Colonic mucosa (tissue), 4 donors: ENCODE measurements at regions not wholly inside any gene's neighbourhood (a gene's known extent, or its start where the extent isn't known, plus 50 kb on each side); places are given as distances from the start of the nearest gene placed in this dataset.

Source experiments
- DNase-seq: peaks from one replicate; pipeline ENCODE4 v3.0.0-alpha.2; 2020
- H3K27ac ChIP-seq: fragments of 200-600 bp; one replicate; pipeline ENCODE4 v1.8.0; 2021
- H3K27me3 ChIP-seq: fragments of 200-600 bp; one replicate; pipeline ENCODE4 v1.8.0; 2021
- H3K36me3 ChIP-seq: fragments of 200-600 bp; one replicate; pipeline ENCODE4 v1.8.0; 2021
- H3K4me1 ChIP-seq: fragments of 200-600 bp; one replicate; pipeline ENCODE4 v1.8.0; 2021; ENCODE audit warnings: mild to moderate bottlenecking
- H3K4me3 ChIP-seq: fragments of 200-600 bp; one replicate; pipeline ENCODE4 v1.8.0; 2021
- H3K9ac ChIP-seq, 2 donors: one replicate each; pipeline ENCODE4 v1.7.0; 2013; ENCODE audit warnings: control low read depth in 2 of 2, low read depth in 2 of 2, low read length in 2 of 2
- H3K9me3 ChIP-seq: fragments of 200-600 bp; one replicate; pipeline ENCODE4 v1.8.0; 2021
- CTCF ChIP-seq: fragments of 200-600 bp; IDR thresholded peaks from one replicate; pipeline ENCODE4 v1.8.0; 2022; ENCODE audit warnings: antibody characterized with exemption, mild to moderate bottlenecking
- intact Hi-C: fragments of 100-400 bp; cut with DNase I; formaldehyde crosslinking; loops from one replicate; pipeline ENCODE4 v1.14.1; 2022
- donor health status: healthy.
- donor health status: DM: no; HTN: no; CAD: no.
- donor health status: DM: no; HTN: no; CAD: no.

DNA sequence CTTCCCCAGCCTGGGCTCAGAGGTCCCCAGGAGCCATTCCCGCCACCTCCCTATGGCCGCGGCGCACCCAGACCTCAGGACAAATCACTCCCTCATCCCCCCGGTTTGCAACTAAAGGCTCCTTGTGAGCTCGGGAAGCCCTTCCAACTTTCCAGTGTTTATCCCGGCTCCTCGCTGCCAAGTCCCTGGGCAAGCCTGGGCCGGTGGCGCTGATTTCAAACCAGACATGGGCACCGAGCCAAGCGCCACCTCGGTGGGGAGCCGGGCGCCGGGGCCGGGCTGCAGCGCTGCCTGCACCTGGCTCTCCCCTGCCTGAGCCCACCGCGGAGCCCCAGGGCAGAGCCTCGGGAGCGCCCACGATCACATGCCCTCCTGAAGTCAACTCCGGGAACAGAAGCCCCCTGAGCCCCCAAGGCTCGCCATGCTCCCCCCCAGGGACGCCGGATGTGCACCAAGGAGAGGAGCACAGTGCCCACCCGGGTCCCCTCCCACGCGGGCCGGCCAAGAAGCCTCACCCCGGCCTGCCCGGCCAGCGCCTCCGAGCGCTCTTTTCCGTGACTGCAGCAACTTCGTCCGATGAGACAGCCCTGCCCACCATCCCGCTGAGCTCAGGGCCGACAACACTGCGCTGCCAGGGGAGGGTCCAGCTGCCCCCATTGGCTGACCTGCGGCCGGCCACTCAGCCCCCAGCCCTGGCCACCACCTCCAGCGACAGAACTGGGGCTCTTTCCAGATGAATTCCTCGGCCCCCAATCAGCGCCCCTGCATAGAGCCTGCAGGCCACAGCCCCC lies 50.0 kb downstream of the NCOR2 start:
- H3K36me3 ChIP-seq = no peaks in the 10 kb centered on the region
- peak overlapping the region; percentile 92 for H3K27ac ChIP-seq
- intact Hi-C loops = no loop called here
- no peak for TF ChIP-seq CTCF
- peaks cover 44% of the 10 kb centered on the region for H3K4me1 ChIP-seq
- no peaks in the 10 kb centered on the region for H3K9me3 ChIP-seq
- DNase-seq = peak; percentile 79
- peak overlapping the region; percentile 43 for H3K4me3 ChIP-seq
- H3K9ac ChIP-seq = peak overlapping the region; percentile 67 to 74
- H3K27me3 ChIP-seq = no peaks in the 10 kb centered on the region

DNA sequence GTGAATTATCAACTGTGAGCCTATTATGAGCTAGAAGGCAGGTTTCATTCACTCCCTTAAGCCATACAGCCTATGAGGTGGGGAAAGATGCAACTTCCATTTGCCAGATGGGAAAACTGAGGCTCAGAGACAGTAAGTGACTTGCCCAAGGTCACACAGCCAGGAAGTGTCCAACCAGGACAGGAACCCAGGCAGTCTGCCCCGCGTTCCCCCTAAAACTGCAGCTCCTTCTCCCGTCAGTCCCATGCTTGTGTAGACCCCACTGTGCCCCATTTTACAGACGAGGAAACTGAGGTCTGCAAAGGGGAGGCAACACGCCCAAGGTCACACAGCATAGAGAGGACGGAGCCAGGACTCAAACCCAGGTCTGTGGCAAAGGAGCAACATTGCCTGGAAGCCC lies 50.6 kb downstream of the NCOR2 start:
- intact Hi-C loops = no loop called here
- no peaks in the 10 kb centered on the region for H3K27me3 ChIP-seq
- H3K27ac ChIP-seq = peak overlapping the region; percentile 92
- no peak for DNase-seq
- H3K4me1 ChIP-seq = peaks cover 45% of the 10 kb centered on the region
- H3K36me3 ChIP-seq = no peaks in the 10 kb centered on the region
- H3K9ac ChIP-seq = peak overlapping the region; percentile 67 to 74
- peak overlapping the region; percentile 43 for H3K4me3 ChIP-seq
- no peaks in the 10 kb centered on the region for H3K9me3 ChIP-seq
- TF ChIP-seq CTCF = no peak

GRCh38 chr12:124515981-124516380 lies 51.4 kb downstream of the NCOR2 start:
- DNase-seq = no peak
- Histone ChIP-seq H3K9ac (peak overlapping the region in 1 of 2 donors; percentile 74), H3K4me1 (peaks cover 45% of the 10 kb centered on the region), H3K9me3 (no peaks in the 10 kb centered on the region), H3K27ac (no peak overlapping the region), H3K36me3 (no peaks in the 10 kb centered on the region), H3K4me3 (no peak overlapping the region), H3K27me3 (no peaks in the 10 kb centered on the region)
- TF ChIP-seq CTCF = no peak
- intact Hi-C loops = no loop called here

DNA sequence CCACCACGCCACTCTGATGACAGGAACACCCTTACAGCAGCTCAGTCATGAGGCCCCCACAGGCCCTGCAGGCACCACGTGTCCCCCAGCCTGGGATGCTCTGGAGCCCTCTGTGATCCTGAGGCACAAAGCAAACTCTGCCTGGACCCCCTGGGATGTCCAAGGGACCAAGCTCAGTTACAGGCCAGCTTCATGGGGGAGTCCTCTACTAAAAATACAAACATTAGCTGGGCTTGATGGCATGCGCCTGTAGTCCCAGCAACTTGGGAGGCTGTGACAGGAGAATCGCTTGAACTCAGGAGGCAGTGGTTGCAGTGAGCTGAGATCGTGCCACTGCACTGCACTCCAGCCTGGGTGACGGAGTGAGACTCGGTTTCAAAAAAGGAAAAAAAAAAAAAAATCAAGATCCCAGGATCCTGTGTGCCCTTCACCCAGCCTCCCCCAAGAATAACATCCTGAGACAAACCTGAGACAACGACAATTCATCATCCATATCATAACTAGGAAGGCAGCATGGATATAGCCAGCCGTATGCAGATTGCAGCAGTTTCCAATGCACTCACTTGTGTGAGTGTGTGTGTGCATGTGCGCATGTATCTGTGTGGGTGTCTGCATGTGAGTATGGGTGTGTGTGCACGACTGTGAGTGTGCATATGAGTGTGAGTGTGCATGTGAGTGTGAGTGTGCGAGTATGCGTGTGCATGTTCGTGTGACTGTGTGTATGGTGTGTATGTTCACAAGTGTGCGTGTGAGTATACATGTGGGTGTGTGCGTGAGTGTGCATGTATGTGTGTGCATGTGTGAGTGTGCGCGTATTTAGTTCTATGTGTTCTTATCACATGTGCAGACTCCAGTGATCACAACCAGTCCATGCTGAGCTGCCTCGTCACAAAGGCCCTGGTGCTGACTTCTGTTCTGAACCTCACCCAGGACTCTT lies 52.1 kb downstream of the NCOR2 start:
- H3K9me3 ChIP-seq = no peaks in the 10 kb centered on the region
- no peaks in the 10 kb centered on the region for H3K27me3 ChIP-seq
- no peak overlapping the region for H3K9ac ChIP-seq
- no peak overlapping the region for H3K27ac ChIP-seq
- no peak for TF ChIP-seq CTCF
- H3K36me3 ChIP-seq = no peaks in the 10 kb centered on the region
- peaks cover 42% of the 10 kb centered on the region for H3K4me1 ChIP-seq
- no peak overlapping the region for H3K4me3 ChIP-seq
- intact Hi-C loops = no loop called here
- DNase-seq = no peak

DNA sequence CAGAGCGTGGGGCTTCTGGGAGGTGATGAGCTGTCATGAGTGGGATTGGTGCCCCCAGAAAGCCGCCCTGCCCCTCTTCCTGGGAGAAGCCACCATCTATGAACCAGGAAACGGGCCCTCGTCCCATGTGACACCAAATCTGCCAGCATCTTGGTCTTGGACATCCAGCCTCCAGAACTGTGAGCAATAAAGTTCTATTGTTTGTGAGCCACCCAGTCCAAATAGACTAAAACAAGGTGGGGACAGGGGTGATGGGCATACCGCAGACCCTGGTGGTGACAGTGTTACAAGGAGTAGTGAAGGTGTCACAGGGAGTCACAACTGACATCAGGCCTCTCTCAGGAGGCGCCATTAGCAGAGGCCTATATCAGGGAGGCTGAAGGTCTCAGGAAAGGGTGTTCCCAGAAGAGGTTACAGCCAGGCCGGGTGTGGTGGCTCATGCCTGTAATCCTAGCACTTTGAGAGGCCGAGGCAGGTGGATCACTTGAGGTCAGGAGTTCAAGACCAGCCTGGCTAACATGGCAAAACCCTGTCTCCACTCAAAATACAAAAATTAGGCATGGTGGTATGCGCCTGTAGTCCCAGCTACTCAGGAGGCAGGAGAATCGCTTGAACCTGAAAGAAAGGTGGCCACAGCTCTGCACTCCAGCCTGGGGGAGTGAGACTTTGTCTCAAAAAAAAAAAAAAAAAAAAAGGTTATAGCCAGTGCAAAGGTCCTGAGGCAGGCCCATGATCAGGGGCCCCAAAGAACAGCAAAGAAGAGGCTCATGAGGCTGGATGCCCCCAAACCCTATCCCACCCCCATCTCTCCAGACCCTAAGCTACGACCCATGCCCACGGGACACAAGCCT lies 53.0 kb downstream of the NCOR2 start:
- no peak overlapping the region for H3K27ac ChIP-seq
- no peak for TF ChIP-seq CTCF
- DNase-seq = no peak

More for the DNA sequence above, 53.0 kb downstream of the NCOR2 start:
- Histone ChIP-seq H3K27me3 (no peaks in the 10 kb centered on the region), H3K9ac (no peak overlapping the region), H3K36me3 (no peaks in the 10 kb centered on the region), H3K4me1 (peaks cover 49% of the 10 kb centered on the region), H3K4me3 (no peak overlapping the region), H3K9me3 (no peaks in the 10 kb centered on the region)
- intact Hi-C loops = no loop called here
